ENCODE measurements at regions not wholly inside any gene's neighbourhood (a gene's known extent, or its start where the extent isn't known, plus 50 kb on each side); places are given as distances from the start of the nearest gene placed in this dataset.

GRCh38 chr4:102129810-102130209 is 215.5 kb downstream of the SLC39A8 start:
- TF ChIP-seq CTCF (conservative IDR thresholded peaks at IDR 0.05; ENCODE audit: low read depth, low read length), result no peak
- no peak for TF ChIP-seq EZH2 (IDR thresholded peaks at IDR 0.05; ENCODE audit: low read length, unreplicated experiment)
- no peak for TF ChIP-seq EZH2phosphoT487 (IDR thresholded peaks at IDR 0.05; ENCODE audit: borderline replicate concordance, low read length)

Measured in PC-3 (cell line).